Immature natural killer cell (primary cell): ENCODE measurements at regions not wholly inside any gene's neighbourhood (a gene's known extent, or its start where the extent isn't known, plus 50 kb on each side); places are given as distances from the start of the nearest gene placed in this dataset.

Experiments used
- DNase-seq, 3 donors: peaks; one replicate each; pipeline ENCODE4 v3.0.0; 2022; ENCODE audit warnings: mixed read lengths in 1 of 3
- H3K27ac Mint-ChIP-seq, 6 donors: one replicate each; pipeline ENCODE4 v1.8.0; 2020; ENCODE audit warnings: mixed read lengths in 6 of 6, mild to moderate bottlenecking in 5 of 6, inconsistent platforms in 4 of 6, moderate library complexity in 3 of 6
- H3K27me3 Mint-ChIP-seq, 3 donors: one replicate each; pipeline ENCODE4 v1.8.0; 2020 to 2021; ENCODE audit warnings: low read depth in 3 of 3, mild to moderate bottlenecking in 3 of 3, mixed read lengths in 3 of 3, moderate library complexity in 3 of 3, inconsistent platforms in 1 of 3
- H3K36me3 Mint-ChIP-seq, 3 donors: one replicate each; pipeline ENCODE4 v1.8.0; 2020; ENCODE audit warnings: mixed read lengths in 3 of 3, inconsistent platforms in 2 of 3, mild to moderate bottlenecking in 2 of 3
- H3K4me1 Mint-ChIP-seq, 2 donors: one replicate each; pipeline ENCODE4 v1.8.0; 2020; ENCODE audit warnings: inconsistent platforms in 2 of 2, mild to moderate bottlenecking in 2 of 2, mixed read lengths in 2 of 2, moderate library complexity in 1 of 2
- H3K4me3 Mint-ChIP-seq, 5 donors: one replicate each; pipeline ENCODE4 v1.8.0; 2020; ENCODE audit warnings: mild to moderate bottlenecking in 5 of 5, mixed read lengths in 5 of 5, inconsistent platforms in 3 of 5, moderate library complexity in 3 of 5
- H3K9me3 Mint-ChIP-seq, 6 donors: one replicate each; pipeline ENCODE4 v1.8.0; 2020; ENCODE audit warnings: mild to moderate bottlenecking in 6 of 6, mixed read lengths in 6 of 6, inconsistent platforms in 4 of 6, moderate library complexity in 3 of 6

DNA sequence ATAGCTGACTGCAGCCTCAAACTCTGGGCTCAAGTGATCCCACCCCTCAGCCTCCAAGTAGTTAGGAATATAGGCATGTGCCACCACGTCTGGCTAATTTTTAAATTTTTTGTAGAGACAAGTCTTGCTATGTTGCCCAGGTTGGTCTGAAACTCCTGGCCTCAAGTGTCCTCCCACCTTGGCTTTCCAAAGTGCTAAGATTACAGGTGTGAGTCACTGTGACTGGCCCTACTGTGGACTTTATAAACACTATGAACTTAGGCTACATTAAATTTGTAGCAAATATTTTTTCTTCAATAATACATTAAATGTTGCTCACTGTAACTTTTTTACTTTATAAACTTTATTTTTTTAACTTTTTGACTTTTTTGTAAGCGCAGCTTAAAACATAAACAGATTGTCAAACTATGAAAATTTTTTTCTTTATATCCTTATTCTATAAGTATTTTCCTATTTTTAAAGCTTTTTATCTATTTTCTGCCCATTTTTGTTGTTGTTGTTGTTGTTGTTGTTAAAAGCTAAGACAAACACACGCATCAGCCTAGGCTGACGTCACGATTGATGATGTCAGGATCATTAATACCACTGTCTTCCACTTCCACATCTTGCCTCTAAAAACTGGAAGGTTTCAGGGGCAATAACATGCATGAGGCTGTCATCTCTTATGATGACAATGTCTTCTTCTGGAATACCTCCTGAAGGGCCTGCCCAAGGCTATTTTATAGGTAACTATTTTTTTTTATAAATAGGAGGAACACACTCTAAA lies 204.2 kb downstream of the KLF5 start:
- H3K4me1 Mint-ChIP-seq, result no peaks in the 10 kb centered on the region
- no peaks in the 10 kb centered on the region for H3K36me3 Mint-ChIP-seq
- no peak overlapping the region for H3K4me3 Mint-ChIP-seq
- no peak overlapping the region for H3K27ac Mint-ChIP-seq
- DNase-seq, result no peak
- H3K9me3 Mint-ChIP-seq, result no peaks in the 10 kb centered on the region
- peaks cover 0 to 5% (median 0%) of the 10 kb centered on the region in 3 donors for H3K27me3 Mint-ChIP-seq

DNA sequence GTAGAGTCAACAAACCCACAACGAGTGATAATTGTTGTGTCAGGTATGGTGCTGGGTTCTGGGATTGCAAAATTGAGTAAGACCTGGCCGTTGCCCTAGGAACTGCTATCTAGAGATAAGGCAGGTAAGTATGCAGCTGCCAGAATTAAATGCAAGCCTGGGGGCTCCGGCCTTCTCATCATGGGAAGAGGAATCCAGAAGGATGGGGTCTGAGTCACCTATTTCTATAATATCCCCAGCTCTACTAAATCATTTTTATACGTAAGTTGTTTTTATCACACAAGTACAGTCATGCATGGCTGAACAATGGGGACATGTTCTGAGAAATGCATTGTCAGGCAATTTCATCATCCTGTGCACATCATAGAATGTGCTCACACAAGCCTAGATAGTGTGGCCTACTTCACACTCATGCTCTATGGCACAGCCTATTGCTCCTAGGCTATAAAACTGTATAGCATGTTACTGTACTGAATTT lies 203.0 kb downstream of the KLF5 start:
- H3K9me3 Mint-ChIP-seq, result peaks cover 0 to 2% (median 0%) of the 10 kb centered on the region in 6 donors
- no peak overlapping the region for H3K27ac Mint-ChIP-seq
- peaks cover 0 to 5% (median 2%) of the 10 kb centered on the region in 3 donors for H3K27me3 Mint-ChIP-seq
- no peaks in the 10 kb centered on the region for H3K36me3 Mint-ChIP-seq
- DNase-seq, result no peak
- H3K4me1 Mint-ChIP-seq, result no peaks in the 10 kb centered on the region
- H3K4me3 Mint-ChIP-seq, result no peak overlapping the region

DNA sequence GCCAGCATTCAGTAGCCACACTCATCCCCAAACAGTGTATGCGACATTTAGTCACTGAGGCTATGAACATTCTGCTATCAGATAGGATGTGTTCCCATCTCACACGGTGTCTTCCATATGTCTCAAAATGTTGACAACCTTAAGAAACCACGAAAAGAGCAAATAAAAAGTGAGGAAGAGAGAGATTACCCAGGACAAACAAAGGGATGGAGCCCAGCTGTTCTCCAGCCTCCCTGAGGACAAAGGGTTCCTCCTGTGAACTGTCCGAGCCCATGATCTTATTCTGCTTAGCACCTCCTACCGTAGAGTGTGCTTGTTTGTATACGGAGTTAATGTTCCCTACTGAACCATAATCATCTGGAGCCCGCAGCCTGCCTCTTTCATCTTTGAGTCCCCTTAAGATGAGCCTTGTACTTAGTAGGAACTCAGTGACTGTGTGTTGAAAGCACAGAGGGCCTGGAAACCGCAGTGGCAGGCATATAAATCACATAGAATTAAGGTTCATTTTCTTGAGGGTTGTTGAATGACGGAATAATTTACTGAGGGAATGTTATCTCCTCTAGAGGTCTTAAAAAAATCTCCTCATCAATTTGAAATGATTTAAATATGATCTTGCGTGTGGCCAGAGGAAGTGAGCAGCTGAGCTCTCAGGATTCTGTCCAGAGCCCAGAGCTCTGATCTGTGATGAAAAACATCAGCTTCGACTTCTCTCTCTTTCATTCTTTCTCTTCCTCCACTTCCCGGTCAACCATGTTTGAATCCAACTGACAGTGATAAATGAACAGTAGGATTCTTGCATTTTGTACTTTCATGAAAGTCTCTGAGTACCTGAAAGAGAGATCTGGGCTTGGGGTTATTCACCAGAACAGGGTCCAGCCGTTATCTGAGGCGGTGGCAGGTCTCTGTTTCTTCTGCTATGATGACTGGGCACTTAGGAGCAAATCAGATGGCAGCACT lies 200.5 kb downstream of the KLF5 start:
- Mint-ChIP-seq H3K36me3 (no peaks in the 10 kb centered on the region), H3K27me3 (peaks cover 0 to 5% (median 2%) of the 10 kb centered on the region in 3 donors), H3K4me1 (no peaks in the 10 kb centered on the region), H3K9me3 (peaks cover 0 to 2% (median 0%) of the 10 kb centered on the region in 6 donors), H3K27ac (peak overlapping the region in 1 of 6 donors; percentile 65), H3K4me3 (no peak overlapping the region)
- no peak for DNase-seq

DNA sequence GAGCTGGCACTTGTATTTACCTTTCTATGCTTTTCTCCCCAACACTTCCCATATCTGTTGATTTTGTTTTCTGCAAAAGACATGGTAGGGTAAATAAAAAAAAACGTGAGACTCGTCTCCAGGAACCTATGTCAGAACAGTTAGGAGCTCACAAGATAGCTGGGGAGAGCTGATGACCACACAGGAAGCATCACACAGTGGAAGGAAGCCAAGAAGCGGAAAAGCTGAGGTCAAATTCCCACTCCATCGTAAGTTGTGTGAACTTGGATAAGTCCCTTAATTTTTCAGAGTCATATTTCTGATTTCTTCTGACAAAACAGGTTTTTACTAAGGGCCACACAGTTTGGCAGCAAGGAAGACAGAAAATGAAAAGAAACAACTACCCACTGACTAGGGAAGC lies 199.6 kb downstream of the KLF5 start:
- no peak for DNase-seq
- Mint-ChIP-seq H3K27ac (no peak overlapping the region), H3K4me3 (no peak overlapping the region), H3K9me3 (peaks cover 0 to 2% (median 0%) of the 10 kb centered on the region in 6 donors), H3K4me1 (no peaks in the 10 kb centered on the region), H3K27me3 (peaks cover 0 to 6% (median 2%) of the 10 kb centered on the region in 3 donors), H3K36me3 (no peaks in the 10 kb centered on the region)

DNA sequence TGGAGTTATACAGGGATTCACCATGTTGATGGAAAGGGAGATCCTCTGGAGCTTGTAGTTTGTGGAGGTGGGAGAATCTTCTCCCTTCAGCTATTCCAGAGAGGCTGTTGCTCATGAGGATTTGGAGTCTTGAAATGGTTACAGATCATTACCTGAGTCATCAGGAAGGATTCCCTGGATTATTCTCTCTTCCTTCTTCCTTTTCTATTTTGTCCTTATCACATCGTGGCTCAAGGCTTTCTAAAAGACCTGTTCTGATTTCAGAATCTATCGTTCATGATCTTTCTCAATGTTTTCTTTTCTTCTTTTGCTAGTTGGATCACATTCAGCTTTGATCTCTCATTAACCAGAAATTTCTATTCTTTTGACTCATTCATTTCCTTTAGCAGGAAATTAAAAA lies 196.0 kb downstream of the KLF5 start:
- H3K4me1 Mint-ChIP-seq, result no peaks in the 10 kb centered on the region
- no peak for DNase-seq
- H3K36me3 Mint-ChIP-seq, result no peaks in the 10 kb centered on the region
- peaks cover 0 to 2% (median 0%) of the 10 kb centered on the region in 6 donors for H3K9me3 Mint-ChIP-seq
- H3K27ac Mint-ChIP-seq, result no peak overlapping the region
- peaks cover 0 to 6% (median 6%) of the 10 kb centered on the region in 3 donors for H3K27me3 Mint-ChIP-seq
- no peak overlapping the region for H3K4me3 Mint-ChIP-seq

DNA sequence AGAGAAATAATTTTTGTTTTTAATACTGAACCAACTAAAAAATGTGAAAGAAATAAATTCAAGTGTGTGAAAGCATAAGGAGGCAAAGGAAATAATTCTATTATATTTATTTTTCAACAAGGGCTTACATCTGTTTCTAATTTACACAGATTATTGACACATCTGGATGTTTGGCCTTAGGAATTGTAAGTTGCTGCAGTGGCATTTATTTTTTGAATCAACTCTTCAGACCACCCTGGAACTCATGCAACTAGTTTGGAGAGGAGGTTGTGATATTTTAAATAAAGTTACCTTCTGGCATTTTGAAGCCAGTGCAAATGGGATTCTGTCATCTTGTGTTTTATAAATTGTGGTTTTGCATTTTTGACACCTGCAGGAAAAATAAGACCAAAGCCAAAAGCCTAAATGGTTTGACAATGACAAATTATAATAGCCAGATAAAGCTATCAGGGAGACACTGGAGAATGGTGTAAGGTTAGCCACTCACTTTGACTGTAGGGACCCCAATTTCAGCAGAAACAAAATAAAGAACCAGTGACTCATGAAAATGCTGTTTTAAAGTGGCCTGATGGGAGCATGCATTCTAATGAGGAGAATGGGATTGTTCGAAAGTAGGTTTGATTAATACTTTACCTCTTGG lies 192.9 kb downstream of the KLF5 start:
- no peak overlapping the region for H3K27ac Mint-ChIP-seq
- DNase-seq, result no peak
- no peak overlapping the region for H3K4me3 Mint-ChIP-seq
- H3K9me3 Mint-ChIP-seq, result no peaks in the 10 kb centered on the region
- H3K27me3 Mint-ChIP-seq, result peaks cover 5 to 10% (median 7%) of the 10 kb centered on the region in 3 donors
- no peaks in the 10 kb centered on the region for H3K4me1 Mint-ChIP-seq
- H3K36me3 Mint-ChIP-seq, result no peaks in the 10 kb centered on the region

DNA sequence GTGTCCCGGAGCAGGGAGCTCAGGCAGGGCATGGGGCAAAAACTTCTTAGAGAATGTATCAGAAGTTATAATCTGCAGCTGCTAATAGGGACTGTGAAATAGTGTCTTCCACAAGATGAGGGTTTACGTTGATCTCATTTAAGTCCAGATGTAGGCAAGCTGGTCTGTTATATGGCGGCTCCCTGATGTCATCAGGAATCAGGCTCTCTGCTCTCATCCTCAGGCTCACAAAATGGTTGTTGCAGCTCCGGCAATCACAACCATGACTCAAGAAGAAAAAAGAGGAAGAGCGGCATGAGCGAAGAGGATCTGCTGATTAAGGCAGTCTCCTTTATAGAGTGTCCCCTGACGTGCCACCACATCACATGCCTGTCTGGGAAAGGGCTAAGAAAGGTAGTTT lies 191.3 kb downstream of the KLF5 start:
- H3K9me3 Mint-ChIP-seq, result no peaks in the 10 kb centered on the region
- H3K36me3 Mint-ChIP-seq, result no peaks in the 10 kb centered on the region
- peaks cover 7 to 10% (median 7%) of the 10 kb centered on the region in 3 donors for H3K27me3 Mint-ChIP-seq

DNA sequence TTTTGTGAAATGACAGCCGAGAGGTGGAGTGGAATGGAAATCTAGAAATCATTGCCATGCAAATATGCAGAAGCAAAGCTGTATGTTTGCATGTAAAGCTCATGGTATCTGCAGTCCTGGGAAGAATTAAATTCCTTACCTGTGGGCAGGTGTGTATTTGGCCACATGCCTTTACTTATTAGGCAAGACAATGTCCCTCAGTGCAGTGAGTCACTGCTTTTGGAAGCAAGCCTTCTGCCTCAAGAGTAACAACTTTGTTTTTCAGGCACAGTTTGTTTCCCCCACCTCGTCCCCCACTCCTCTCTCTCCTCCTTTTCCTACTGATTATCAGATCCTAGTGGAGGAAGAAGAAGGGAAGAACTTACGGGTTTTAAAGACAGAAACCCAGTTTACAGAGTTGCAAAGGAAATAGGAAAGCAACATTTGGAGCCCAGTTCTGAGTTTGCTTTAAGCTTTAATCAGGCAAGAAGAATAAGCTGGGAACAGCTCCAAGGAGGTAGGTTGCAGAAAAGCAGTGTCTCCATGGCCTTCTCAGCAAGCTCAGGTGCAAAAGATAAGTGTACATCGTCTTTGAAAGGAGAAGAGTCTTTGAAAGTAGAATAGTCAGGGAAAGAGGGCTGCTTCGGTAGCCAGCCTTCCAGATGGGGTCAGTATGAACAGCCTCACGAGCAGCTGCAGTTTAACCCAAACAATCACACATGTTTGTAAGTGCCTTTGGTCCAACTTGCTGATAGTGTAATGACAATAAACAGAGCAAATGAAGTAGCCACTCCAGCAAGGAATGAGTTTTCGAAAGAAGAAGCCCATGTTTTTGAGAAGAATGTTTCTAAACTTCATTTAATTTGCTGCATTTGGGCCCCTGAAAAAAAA lies 190.1 kb downstream of the KLF5 start:
- no peak overlapping the region for H3K4me3 Mint-ChIP-seq
- H3K27me3 Mint-ChIP-seq, result peaks cover 6 to 10% (median 7%) of the 10 kb centered on the region in 3 donors
- H3K36me3 Mint-ChIP-seq, result no peaks in the 10 kb centered on the region
- no peak for DNase-seq
- H3K9me3 Mint-ChIP-seq, result no peaks in the 10 kb centered on the region
- H3K27ac Mint-ChIP-seq, result peak overlapping the region in 1 of 6 donors; percentile 21
- no peaks in the 10 kb centered on the region for H3K4me1 Mint-ChIP-seq

More for the DNA sequence above, 191.3 kb downstream of the KLF5 start:
- Mint-ChIP-seq H3K4me3 (no peak overlapping the region), H3K4me1 (no peaks in the 10 kb centered on the region), H3K27ac (no peak overlapping the region)
- DNase-seq, result no peak

DNA sequence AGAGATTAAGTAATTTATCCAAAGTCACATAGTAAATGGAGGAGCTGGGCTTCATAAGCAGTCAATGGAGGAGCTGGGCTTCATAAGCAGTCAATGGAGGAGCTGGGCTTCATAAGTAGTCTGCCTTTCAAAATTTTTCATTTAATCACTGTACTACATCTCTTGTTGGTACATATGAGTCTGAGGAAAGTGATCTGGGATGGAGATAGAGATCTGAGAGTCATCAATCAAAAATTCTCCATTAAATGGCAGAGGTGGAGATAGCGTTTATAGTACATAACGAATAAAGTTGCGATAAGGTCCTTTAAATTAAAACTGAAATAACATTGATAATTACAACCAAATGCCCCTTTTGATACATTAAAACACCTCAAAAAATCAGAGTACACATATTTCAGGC lies 189.3 kb downstream of the KLF5 start:
- H3K27me3 Mint-ChIP-seq, result peaks cover 6 to 10% (median 7%) of the 10 kb centered on the region in 3 donors
- no peak overlapping the region for H3K27ac Mint-ChIP-seq
- H3K36me3 Mint-ChIP-seq, result no peaks in the 10 kb centered on the region
- H3K4me3 Mint-ChIP-seq, result no peak overlapping the region
- H3K9me3 Mint-ChIP-seq, result no peaks in the 10 kb centered on the region
- DNase-seq, result no peak
- H3K4me1 Mint-ChIP-seq, result no peaks in the 10 kb centered on the region

DNA sequence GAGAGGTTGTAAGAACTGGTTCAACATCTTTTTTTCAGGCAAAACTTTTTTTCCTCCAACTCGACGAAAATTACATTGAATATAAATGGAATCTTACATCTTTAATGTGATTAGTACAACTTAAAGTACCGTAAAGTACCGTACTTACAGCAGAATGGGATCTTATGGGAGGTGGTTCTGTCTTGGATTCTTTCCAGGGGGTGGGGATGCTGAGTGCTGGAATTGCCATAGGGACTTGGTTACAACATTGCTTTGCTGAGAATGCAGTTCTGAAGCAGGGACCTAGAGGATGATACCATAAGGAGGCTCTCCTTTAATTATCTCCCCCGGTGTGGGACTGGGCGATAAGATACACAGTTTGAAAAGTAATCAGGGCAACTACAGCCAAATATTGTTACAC lies 186.4 kb downstream of the KLF5 start:
- H3K4me3 Mint-ChIP-seq, result no peak overlapping the region

DNA sequence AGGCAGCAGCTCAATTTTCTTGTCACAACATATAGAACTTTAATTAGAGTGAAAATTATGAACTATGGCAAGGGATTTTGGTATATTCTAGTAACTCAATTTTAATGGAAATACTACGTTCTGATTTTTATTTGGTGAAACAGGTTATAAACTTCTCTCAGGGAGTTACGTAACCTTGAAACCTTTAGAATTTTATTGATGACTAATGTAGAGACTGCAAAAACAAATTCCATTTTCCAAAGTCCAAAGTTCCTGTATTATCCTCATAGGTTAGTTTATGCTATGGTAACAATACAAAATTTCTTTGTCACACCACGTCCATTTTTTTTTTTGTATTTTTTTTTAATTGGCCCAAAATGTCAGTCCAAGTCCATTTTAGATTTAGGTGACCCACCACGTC lies 185.7 kb downstream of the KLF5 start:
- Mint-ChIP-seq H3K36me3 (no peaks in the 10 kb centered on the region), H3K9me3 (peaks cover 0 to 1% (median 0%) of the 10 kb centered on the region in 6 donors), H3K27me3 (peaks cover 4 to 10% (median 6%) of the 10 kb centered on the region in 3 donors), H3K4me1 (no peaks in the 10 kb centered on the region), H3K4me3 (no peak overlapping the region), H3K27ac (no peak overlapping the region)
- DNase-seq, result no peak

More for the DNA sequence above, 186.4 kb downstream of the KLF5 start:
- peaks cover 0 to 1% (median 0%) of the 10 kb centered on the region in 6 donors for H3K9me3 Mint-ChIP-seq
- no peaks in the 10 kb centered on the region for H3K4me1 Mint-ChIP-seq
- no peak overlapping the region for H3K27ac Mint-ChIP-seq
- no peaks in the 10 kb centered on the region for H3K36me3 Mint-ChIP-seq
- peaks cover 6 to 10% (median 8%) of the 10 kb centered on the region in 3 donors for H3K27me3 Mint-ChIP-seq
- DNase-seq, result no peak

DNA sequence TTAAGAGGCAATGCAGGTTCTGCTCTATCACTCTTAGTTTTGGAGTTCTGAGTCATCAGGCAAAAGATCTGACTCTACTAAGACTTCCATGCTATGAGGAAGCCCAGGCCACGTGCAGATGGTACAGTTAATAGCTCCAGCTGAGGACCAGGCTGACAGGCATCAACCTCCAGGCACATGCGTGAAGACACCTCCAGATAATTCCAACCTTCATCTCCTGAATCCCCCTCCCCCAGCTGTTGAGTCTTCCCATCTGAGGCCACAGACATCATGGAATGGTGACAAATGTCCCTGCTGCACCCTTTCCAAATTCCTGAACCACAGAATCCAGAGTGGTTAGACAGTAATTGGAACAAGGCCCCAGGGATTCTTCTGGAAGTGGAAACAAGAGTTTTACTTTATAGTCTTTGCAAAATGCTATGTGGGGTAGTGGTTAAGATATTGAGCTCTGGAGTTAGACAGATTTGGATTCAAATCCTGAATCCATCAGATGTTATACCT lies 183.8 kb downstream of the KLF5 start:
- Mint-ChIP-seq H3K4me3 (no peak overlapping the region), H3K4me1 (no peaks in the 10 kb centered on the region), H3K27ac (no peak overlapping the region), H3K36me3 (no peaks in the 10 kb centered on the region), H3K27me3 (peaks cover 4 to 10% (median 7%) of the 10 kb centered on the region in 3 donors), H3K9me3 (peaks cover 0 to 1% (median 0%) of the 10 kb centered on the region in 6 donors)
- DNase-seq, result no peak

DNA sequence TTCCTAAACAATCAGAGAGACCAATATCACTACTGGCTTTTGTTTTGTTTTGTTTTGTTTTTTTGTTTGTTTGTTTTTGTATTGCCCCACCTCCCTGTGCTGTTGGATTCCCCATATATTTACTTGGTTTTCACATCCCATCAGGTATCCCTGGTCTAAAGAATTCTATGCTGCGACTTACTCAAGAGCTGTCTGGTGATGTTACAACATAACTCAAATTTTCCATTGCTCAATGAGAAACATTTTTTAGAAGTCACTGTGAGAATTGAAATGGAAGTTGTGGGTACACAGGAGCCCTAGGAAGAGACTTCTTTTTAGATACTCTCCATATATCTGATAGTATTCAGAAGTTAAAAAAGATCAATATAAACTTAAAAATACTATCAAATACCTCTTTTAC lies 181.4 kb downstream of the KLF5 start:
- peaks cover 0 to 1% (median 0%) of the 10 kb centered on the region in 6 donors for H3K9me3 Mint-ChIP-seq
- H3K27ac Mint-ChIP-seq, result no peak overlapping the region
- H3K4me1 Mint-ChIP-seq, result no peaks in the 10 kb centered on the region
- H3K36me3 Mint-ChIP-seq, result no peaks in the 10 kb centered on the region
- DNase-seq, result no peak
- H3K27me3 Mint-ChIP-seq, result peaks cover 2 to 6% (median 3%) of the 10 kb centered on the region in 3 donors
- no peak overlapping the region for H3K4me3 Mint-ChIP-seq
